Mucosa of stomach (tissue), 1 donor: ENCODE measurements at regions not wholly inside any gene's neighbourhood (a gene's known extent, or its start where the extent isn't known, plus 50 kb on each side); places are given as distances from the start of the nearest gene placed in this dataset.

ENCODE experiments used
- H3K27me3 ChIP-seq: one replicate; pipeline ENCODE4 v1.7.0; 2013; ENCODE audit warnings: mild to moderate bottlenecking, low read length; ENCODE audit not compliant: control insufficient read depth, insufficient read depth
- H3K36me3 ChIP-seq: one replicate; pipeline ENCODE4 v1.7.0; 2013; ENCODE audit warnings: low read length; ENCODE audit not compliant: control insufficient read depth, insufficient read depth
- H3K4me1 ChIP-seq: one replicate; pipeline ENCODE4 v1.7.0; 2013; ENCODE audit warnings: mild to moderate bottlenecking, low read length; ENCODE audit not compliant: control insufficient read depth, insufficient read depth
- H3K4me3 ChIP-seq: one replicate; pipeline ENCODE4 v1.7.0; 2013; ENCODE audit warnings: low read length
- H3K9ac ChIP-seq: one replicate; pipeline ENCODE4 v1.7.0; 2013; ENCODE audit warnings: mild to moderate bottlenecking, low read length, moderate library complexity
- H3K9me3 ChIP-seq: one replicate; pipeline ENCODE4 v1.7.0; 2013; ENCODE audit warnings: mild to moderate bottlenecking, low read length, moderate library complexity; ENCODE audit not compliant: control insufficient read depth
- donor health status: Pancreatic carcinoma.

DNA sequence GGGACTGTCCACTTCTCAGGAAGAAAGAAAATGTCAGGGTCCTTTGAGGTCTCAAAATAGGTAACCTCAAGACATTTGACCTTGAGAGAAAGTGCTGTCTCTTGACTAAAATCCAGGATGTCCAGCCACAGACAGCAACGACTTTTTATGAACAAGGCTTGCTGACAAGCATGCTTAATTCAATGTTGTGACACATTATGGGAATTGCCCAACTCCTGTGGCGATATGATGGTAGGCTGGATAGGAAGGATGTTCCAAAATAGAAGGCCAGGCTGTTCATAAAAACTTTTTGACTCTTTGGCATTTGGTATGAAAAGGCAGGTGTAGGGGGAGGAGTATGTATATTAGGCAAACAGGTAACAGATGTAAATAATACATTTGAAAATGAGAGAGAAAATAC is 50.8 kb upstream of the EDNRA start:
- H3K4me3 ChIP-seq = no peak overlapping the region
- no peak overlapping the region for H3K9ac ChIP-seq
- H3K36me3 ChIP-seq = no peaks in the 10 kb centered on the region
- H3K27me3 ChIP-seq = no peaks in the 10 kb centered on the region
- H3K9me3 ChIP-seq = no peaks in the 10 kb centered on the region
- no peaks in the 10 kb centered on the region for H3K4me1 ChIP-seq
